Tibial nerve (tissue), 4 donors: ENCODE measurements at regions not wholly inside any gene's neighbourhood (a gene's known extent, or its start where the extent isn't known, plus 50 kb on each side); places are given as distances from the start of the nearest gene placed in this dataset.

ENCODE experiments used
- DNase-seq, 2 donors: peaks; one replicate each; pipeline ENCODE4 v3.0.0-alpha.2; 2019; ENCODE audit warnings: low spot score in 2 of 2
- H3K27ac ChIP-seq, 4 donors: fragments of 200-600 bp; sonication (generic) in 3 of 4; one replicate each; pipeline ENCODE4 v1.5.1; 2017 to 2019; ENCODE audit warnings: mild to moderate bottlenecking in 1 of 4
- H3K27me3 ChIP-seq, 2 donors: fragments of 200-600 bp; sonication (generic) in 1 of 2; one replicate each; pipeline versions ENCODE4 v1.5.1 to v1.6.0; 2017 to 2019
- H3K36me3 ChIP-seq, 3 donors: fragments of 200-600 bp; sonication (generic); one replicate each; pipeline ENCODE4 v1.5.1; 2018 to 2019
- H3K4me1 ChIP-seq, 4 donors: fragments of 200-600 bp; sonication (generic) in 3 of 4; one replicate each; pipeline ENCODE4 v1.5.1; 2017 to 2019
- H3K4me3 ChIP-seq, 4 donors: fragments of 200-600 bp; sonication (generic) in 3 of 4; one replicate each; pipeline ENCODE4 v1.5.1; 2017 to 2019; ENCODE audit warnings: mild to moderate bottlenecking in 1 of 4, moderate library complexity in 1 of 4
- H3K9me3 ChIP-seq, 4 donors: fragments of 200-600 bp; sonication (generic) in 3 of 4; one replicate each; pipeline ENCODE4 v1.5.1; 2017 to 2019
- EP300 ChIP-seq, 2 donors: sonication (generic); formaldehyde crosslinking; IDR thresholded peaks; one replicate each; pipeline ENCODE4 v1.6.1; 2017; ENCODE audit warnings: antibody characterized with exemption in 2 of 2, mild to moderate bottlenecking in 1 of 2
- POLR2A ChIP-seq, 2 donors: fragments of 450-650 bp; IDR thresholded peaks; one replicate each; pipeline ENCODE4 v1.6.1; 2017; ENCODE audit warnings: antibody characterized with exemption in 2 of 2, mild to moderate bottlenecking in 2 of 2, moderate library complexity in 2 of 2
- WGBS, 2 donors: methylation state at CpG; one replicate each; pipeline ENCODE4 v1.1.5; 2018; 5-methylcytosine and 5-hydroxymethylcytosine counted together
- TF ChIP-seq, protein P1 (sequence below), 5 experiments: fragments of 200-600 bp in 3 of 5; fragments of 450-650 bp in 2 of 5; sonication (generic) in 3 of 5; IDR thresholded peaks; one replicate each; pipeline ENCODE4 v1.5.1; 2016 to 2019; ENCODE audit warnings: antibody characterized with exemption in 5 of 5, mild to moderate bottlenecking in 3 of 5, moderate library complexity in 2 of 5

- 66 to 68% methylated on average over 3 of the region's 3 CpGs for WGBS, 2 donors
- DNase-seq = no peak
- TF ChIP-seq, protein P1, sequence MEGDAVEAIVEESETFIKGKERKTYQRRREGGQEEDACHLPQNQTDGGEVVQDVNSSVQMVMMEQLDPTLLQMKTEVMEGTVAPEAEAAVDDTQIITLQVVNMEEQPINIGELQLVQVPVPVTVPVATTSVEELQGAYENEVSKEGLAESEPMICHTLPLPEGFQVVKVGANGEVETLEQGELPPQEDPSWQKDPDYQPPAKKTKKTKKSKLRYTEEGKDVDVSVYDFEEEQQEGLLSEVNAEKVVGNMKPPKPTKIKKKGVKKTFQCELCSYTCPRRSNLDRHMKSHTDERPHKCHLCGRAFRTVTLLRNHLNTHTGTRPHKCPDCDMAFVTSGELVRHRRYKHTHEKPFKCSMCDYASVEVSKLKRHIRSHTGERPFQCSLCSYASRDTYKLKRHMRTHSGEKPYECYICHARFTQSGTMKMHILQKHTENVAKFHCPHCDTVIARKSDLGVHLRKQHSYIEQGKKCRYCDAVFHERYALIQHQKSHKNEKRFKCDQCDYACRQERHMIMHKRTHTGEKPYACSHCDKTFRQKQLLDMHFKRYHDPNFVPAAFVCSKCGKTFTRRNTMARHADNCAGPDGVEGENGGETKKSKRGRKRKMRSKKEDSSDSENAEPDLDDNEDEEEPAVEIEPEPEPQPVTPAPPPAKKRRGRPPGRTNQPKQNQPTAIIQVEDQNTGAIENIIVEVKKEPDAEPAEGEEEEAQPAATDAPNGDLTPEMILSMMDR (IDR thresholded peaks at IDR 0.05) = no peak
- TF ChIP-seq EP300 (IDR thresholded peaks at IDR 0.05) (no peak), POLR2A (IDR thresholded peaks at IDR 0.05) (no peak)
- H3K9me3 ChIP-seq = no peaks in the 10 kb centered on the region
- H3K36me3 ChIP-seq = no peaks in the 10 kb centered on the region
- no peak overlapping the region for H3K27ac ChIP-seq
- no peaks in the 10 kb centered on the region for H3K4me1 ChIP-seq
- no peaks in the 10 kb centered on the region for H3K27me3 ChIP-seq
- H3K4me3 ChIP-seq = no peak overlapping the region
Observed at GRCh38 chr3:8328967-8329366, 172.7 kb upstream of the LMCD1 start.

GRCh38 chr3:8329598-8329997, 172.0 kb upstream of the LMCD1 start:
- Histone ChIP-seq H3K4me3 (no peak overlapping the region), H3K9me3 (no peaks in the 10 kb centered on the region), H3K27ac (no peak overlapping the region), H3K4me1 (no peaks in the 10 kb centered on the region), H3K27me3 (no peaks in the 10 kb centered on the region), H3K36me3 (no peaks in the 10 kb centered on the region)
- TF ChIP-seq POLR2A (IDR thresholded peaks at IDR 0.05) (no peak), EP300 (IDR thresholded peaks at IDR 0.05) (no peak)
- TF ChIP-seq, protein P1 (IDR thresholded peaks at IDR 0.05) = no peak
- DNase-seq = no peak

- Histone ChIP-seq H3K27me3 (no peaks in the 10 kb centered on the region), H3K27ac (no peak overlapping the region), H3K36me3 (no peaks in the 10 kb centered on the region), H3K4me3 (no peak overlapping the region), H3K9me3 (no peaks in the 10 kb centered on the region), H3K4me1 (peaks cover 0 to 9% (median 4%) of the 10 kb centered on the region in 4 donors)
- no peak for DNase-seq
- TF ChIP-seq POLR2A (IDR thresholded peaks at IDR 0.05) (no peak), EP300 (IDR thresholded peaks at IDR 0.05) (no peak)
- TF ChIP-seq, protein P1 (IDR thresholded peaks at IDR 0.05) = peak in 1 of 5 experiments; percentile 7
- 87 to 92% methylated on average over 8 of the region's 8 CpGs for WGBS, 2 donors
Observed at GRCh38 chr3:8336456-8336855, 165.2 kb upstream of the LMCD1 start.

DNA sequence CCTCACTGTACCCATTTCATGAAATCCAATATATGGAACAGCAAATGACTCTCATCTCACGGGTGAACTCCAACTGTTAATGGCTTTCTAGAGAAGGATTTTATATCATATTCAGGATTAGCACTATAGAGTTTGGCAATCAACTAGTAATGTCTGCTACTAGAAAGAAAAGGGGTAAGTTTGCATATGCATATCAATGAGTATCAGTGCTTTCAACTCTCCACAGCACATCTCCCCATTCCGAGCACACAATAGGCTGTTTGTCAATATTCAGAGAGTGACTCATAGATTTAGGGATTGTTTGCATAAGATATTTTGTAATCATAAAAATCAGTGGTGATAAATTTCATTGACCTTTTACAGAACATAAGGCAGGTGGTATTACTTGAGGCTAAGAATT, 163.2 kb upstream of the LMCD1 start:
- Histone ChIP-seq H3K4me3 (no peak overlapping the region), H3K9me3 (no peaks in the 10 kb centered on the region), H3K27ac (no peak overlapping the region), H3K36me3 (no peaks in the 10 kb centered on the region), H3K4me1 (peaks cover 0 to 9% (median 4%) of the 10 kb centered on the region in 4 donors), H3K27me3 (no peaks in the 10 kb centered on the region)
- TF ChIP-seq EP300 (IDR thresholded peaks at IDR 0.05) = no peak
- TF ChIP-seq POLR2A (IDR thresholded peaks at IDR 0.05) = no peak
- TF ChIP-seq, protein P1 (IDR thresholded peaks at IDR 0.05) = no peak
- DNase-seq = no peak
- 72 to 83% methylated on average over 2 of the region's 2 CpGs for WGBS, 2 donors

- H3K4me3 ChIP-seq = no peak overlapping the region
- no peaks in the 10 kb centered on the region for H3K36me3 ChIP-seq
- H3K27me3 ChIP-seq = no peaks in the 10 kb centered on the region
- TF ChIP-seq EP300 (IDR thresholded peaks at IDR 0.05) (no peak), POLR2A (IDR thresholded peaks at IDR 0.05) (no peak)
- TF ChIP-seq, protein P1 (IDR thresholded peaks at IDR 0.05) = no peak
- peaks cover 0 to 19% (median 6%) of the 10 kb centered on the region in 4 donors for H3K9me3 ChIP-seq
- H3K4me1 ChIP-seq = peaks cover 0 to 7% (median 3%) of the 10 kb centered on the region in 4 donors
- H3K27ac ChIP-seq = no peak overlapping the region
- no peak for DNase-seq
- WGBS, 2 donors = 40 to 44% methylated on average over 7 of the region's 7 CpGs
Observed at GRCh38 chr3:8341821-8342247, 159.8 kb upstream of the LMCD1 start.
